GM18519 (cell line): ENCODE measurements at regions not wholly inside any gene's neighbourhood (a gene's known extent, or its start where the extent isn't known, plus 50 kb on each side); places are given as distances from the start of the nearest gene placed in this dataset.
"Not testable (repeated sequence)": the region's sequence is repeated elsewhere in the genome, so short reads cannot be mapped to it uniquely, and the experiment has no call there.

Source experiments
- ATAC-seq: cut with Tn5 transposase; IDR thresholded peaks from one replicate; pipeline ENCODE4 v1.9.1; 2021; ENCODE audit warnings: mild to moderate bottlenecking, moderate library complexity; ENCODE audit not compliant: unreplicated experiment, low FRiP score

DNA sequence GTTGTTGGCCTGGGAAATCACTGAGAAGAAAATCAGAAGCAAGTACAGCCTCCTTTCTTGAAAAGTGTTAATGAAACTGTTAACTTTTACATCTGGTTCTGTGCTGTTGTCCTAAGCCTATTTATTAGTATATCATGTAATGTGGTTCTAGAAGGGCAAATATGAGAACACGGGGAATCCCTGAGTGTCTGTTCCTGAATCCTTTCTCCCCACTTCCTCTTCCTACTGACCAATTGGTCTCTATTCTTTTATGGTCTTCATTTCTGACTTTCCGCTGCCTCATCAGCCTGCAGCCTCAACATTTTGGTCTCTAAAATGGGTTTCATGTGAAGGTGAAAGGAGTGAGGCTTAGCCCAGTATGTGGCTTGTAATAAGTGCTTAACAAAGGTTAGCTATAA, 159.9 kb upstream of the MAMLD1 start:
- no peak for ATAC-seq

DNA sequence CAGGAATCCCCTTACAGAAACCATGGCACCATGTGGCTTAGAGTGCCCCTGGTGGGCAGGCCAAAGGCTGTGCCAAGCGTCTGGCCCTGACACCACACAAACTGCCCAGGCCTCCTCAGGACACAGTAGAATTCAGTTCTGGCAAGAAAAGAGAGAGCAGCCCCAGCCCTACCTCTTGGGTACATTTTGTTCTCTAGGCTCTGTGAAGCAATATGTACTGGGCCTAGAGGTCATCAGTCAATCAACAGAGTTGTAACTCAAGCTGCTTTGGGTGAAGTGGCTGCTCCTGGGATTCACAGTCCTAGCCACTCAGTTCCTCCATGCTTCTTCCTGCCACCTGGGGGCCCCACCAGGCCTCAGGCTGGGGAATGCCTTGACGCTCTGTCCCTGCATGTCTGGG, 158.1 kb upstream of the MAMLD1 start:
- no peak for ATAC-seq

DNA sequence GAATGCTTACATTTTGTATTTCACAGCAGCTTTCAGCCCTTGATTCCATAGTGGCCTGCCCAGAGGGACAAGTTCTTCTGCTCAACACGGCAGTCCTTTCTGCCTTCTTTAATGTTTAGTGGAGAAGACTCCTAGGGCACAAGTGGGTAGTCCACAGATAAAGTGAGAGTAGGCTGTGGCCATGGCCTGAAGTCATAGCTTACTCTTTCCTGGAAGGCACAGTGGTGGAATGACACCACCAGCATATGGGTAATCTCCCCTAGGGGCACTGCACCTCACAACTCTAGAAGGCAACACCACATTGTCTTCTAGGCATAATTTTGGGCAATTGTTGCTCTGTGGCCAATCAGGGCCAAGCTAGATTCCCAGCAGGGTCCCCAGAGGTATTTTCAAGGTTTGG, 155.4 kb upstream of the MAMLD1 start:
- no peak for ATAC-seq

DNA sequence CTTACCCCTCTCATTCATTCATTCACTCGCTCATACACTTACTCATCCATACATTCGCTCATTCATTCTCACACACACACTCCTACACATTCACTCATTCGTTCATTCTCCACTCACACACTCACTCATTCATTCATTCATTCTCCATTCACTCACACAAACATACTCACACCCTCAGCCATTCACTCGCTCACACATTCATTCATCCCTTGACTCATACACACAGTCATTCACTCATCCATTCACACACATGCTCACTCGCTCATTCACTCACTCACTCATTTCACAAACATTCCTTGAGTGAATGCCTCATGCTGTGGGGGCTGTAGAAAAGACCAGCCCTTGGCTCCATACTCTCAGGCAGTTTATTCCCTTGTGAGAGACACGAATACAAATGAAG, 151.1 kb upstream of the MAMLD1 start:
- no peak for ATAC-seq

DNA sequence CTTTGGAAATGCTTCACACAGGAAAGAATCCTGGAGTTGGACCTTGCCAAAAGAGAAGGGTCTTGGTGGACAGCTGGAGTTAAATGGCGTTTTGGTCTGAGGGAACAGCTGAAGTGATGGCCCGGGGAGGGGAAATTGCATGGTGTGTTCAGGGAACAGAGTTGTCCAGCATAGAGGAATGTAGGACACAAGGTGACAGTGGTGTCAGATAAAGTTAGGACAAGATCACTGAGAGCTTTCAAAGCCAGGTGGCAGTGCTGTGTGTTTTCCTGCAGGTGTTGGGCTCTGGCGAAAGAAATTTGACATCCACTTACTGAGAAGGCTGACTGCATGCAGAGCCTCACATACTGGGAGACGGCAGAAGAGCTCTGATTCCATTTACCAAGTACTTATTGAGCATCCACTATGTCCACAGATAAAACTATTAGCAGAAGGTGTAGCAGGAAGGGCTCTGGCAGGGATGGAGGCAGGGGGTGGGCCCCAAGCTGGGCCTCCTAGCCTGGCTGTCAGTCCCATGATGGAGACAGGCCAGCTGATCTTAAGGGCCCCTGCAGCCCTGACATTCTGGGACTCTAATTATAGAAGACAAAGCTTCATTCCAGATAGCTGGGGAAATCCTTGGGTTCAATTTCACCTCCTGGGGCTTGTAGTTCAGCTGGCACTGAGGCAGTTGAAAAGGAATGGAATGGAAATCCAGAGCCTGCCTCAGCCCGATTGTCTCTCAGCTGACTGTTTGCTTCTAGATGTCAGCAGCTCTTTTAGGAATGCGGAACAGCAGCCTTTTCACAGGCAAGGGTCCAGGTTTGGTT, 150.2 kb upstream of the MAMLD1 start:
- no peak for ATAC-seq

DNA sequence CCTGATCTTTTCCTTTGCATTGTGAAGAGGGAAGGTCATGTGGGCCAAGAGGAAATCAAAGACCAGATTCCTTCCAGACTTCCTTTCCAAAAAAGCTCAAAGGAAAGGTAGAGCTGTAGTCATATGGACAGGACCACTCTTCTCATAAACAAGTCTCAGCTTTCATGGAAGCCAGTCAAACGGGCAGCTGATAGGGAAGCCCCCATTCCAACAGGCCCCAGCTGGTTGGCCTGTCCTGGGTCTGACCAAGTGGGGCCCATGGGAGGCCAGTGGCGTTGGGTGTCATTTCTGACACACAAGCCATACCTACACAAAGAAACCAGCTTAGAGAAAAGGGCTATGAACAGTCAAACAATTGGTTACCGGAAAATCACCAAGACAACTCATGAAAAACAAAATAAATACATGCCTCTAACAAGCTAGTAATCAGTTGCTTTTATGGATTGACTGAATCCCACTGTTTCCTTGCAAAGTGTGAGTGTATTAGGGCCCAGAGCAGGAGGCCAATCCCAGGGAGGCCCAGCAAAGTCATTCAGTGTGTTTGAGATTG, 149.6 kb upstream of the MAMLD1 start:
- ATAC-seq = no peak

DNA sequence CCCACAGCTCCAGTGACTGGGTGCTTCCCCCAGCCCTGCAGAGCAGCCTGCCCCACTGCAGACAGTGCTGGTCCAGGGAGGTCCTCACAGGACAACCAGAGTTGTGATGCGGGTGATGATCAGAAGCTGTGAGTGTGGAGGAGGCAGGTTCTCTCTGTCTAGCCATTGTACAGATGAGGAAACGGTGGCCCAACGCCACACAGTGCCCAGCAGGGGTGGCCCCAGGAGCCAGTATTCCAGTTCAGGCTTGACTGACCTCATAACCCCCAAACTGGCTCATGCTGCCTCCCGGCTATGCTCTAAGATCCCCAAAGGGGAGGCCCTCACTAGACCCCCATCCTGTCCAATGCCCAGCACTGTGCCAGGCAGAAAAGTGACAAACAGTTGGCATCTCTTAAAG, 147.1 kb upstream of the MAMLD1 start:
- not testable (repeated sequence) for ATAC-seq

DNA sequence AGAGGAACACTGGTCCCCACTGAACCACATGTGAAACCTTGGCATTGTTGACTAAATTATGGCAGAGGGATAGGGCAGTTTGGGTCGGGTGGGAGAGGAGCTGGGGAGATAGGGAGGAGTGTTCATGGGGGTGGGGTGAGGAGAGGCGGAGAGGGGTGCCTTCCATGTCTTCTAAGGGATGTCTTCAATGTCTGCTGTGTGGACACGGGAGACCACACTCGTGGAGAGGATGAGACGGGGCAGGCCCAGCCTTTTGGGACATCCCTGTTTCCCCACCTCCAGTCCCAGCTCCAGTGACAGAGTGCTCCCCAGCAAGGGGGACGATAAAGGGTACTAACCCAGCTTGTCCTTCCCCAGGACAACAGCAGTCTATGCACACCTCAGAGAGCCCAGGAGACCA, 146.4 kb upstream of the MAMLD1 start:
- no peak for ATAC-seq

DNA sequence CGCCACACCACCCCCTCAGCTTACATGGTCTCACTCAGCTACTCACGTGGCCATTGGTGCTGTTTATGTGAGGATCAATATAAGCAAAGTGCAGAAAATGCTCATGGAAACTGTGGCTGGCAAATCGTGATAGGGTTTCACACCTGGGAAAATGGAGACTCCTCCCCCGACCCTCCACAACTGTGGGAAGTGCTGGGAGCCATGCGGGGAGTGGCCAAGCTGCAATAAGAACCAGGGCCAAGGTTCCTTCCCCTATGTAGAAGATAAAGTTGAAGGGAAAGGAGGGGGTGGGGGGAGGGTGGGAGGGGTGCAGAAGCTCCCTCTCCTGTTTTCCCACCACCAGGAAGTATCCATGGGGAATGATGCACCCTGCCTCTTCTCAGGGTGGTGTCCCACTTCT, 145.5 kb upstream of the MAMLD1 start:
- no peak for ATAC-seq

DNA sequence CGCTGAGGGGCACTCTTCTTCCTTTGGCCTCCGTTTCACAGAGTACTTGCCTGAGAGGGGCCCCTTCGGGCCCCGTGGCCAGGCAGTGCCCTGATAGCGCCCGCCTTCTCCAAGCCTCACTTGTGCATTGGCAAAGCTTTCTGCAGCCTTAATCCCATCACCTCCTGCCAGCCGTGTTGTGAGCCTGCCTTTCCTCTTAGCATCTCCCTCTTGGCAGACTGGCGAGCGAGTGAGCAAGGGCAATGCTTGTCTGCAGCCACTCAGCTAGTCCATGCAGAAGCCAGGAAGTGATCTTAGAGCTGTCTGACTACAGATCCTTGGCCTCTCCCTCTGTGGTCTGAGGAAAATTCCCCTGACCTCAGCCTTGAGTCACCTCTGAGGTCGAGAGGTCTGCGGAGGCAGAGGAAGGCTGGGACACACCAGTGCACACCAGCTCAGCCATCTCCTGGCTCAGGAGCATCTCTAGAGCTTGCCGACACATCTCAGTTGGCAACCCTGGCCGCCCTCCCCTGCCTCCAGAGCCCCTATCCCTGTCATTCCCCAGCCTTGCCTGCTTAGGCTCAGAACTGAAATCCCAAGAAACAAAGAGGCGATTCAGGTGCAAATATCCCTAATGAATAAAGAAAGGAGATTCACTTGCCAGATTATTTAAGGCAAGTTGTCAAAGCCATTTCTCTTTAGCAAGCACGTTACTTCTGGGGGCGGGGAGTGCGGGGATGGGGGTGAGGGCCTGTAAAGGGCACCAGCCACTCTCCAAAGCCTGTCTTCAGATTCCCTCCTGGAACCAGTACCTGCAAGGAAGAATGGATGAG, 143.5 kb upstream of the MAMLD1 start:
- ATAC-seq = no peak

DNA sequence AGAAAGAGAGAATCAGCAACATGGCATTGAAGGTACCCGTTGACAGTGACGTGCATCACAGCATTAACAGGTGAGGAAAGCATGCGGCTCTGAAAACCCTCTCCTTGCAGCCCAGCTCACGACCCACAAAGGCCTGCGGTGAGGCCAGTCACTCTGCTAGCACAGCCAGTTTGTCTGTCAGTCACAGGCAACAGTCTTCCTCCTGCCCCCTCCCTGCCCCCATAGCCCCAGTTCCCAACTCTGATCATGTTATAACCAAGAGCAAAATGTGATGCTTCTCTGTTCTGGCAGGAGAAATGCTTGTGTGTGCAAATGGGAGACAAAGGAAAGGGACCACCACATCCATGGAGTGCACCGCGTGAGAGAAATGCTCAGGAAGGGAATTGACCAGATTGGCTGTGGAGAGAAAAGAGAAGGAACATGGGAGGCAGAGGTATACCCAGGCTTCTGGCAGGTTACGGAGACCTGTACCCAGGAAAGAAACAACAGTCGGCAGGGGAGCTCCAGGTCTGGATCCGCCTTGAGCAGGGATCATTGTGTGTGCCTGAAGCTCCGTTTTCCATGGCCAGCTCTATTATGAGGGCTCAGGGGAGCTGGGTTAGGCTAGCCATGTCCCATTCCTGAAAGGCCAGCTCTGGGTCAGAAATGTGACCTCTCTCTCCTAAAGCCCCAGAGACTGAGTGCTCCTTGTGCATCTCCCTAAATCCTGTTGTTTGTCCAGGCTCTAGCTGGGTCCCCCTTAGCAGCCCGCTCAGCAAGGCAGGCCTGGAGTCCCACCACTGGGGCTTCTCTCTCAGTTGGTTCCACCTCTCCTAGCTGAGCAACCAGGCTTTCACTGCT, 139.7 kb upstream of the MAMLD1 start:
- no peak for ATAC-seq

DNA sequence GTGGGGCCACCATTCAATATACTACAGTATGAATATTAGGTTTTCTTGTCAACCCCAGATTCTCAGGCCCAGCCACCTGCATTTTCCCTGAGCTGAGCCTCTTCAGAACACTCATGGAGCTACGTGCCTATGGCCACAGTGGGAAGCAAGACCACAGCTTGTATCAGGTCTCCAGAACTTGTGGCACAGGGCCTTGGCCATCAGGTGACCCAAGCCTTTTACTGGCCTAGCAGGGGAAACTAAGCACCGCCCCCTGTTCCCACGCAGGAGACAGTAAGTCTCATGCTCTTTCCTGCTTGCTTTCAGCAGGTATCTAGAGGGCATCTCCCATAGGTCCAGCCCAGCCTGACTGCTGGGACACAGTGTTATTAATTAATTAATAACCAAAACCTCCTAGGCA, 138.4 kb upstream of the MAMLD1 start:
- no peak for ATAC-seq

DNA sequence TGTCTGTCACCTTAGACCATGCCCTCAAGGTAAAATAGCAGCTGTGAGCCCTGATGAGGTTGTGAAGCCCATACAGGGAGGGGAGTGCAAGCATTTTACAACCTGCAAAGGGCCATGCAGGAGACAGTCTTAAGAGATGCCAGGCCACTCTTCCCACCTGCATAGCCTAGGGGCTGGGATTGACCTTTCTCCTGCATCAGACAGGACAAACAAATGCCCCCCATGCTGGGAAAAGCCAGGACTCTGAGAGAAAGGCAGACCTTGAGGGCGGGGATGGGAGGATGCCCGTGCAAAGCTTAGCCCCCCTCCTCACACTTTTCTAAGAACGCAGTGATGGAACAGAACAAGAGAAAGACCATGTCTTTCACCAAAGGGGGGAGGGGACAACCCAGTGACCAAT, 137.9 kb upstream of the MAMLD1 start:
- ATAC-seq = no peak

DNA sequence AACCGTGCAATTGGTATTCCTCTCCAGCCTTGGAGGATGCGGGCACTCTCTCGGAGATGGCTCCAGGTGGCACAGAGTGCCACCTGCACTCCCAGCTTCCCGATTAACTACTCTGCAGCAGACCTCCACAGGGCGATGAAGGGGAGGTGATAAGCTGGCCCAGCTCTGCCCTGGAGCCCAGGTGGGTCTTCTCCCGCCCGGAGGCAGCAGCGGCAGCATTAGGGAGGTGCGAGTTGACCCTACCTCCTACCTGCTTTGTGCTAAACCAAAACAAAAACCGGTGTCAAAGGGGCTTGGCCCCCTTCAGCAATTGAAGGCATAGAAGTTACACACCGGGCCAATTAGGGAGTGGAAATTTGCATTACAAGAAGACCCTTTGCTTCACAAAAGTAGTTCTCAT, 137.4 kb upstream of the MAMLD1 start:
- ATAC-seq = no peak

DNA sequence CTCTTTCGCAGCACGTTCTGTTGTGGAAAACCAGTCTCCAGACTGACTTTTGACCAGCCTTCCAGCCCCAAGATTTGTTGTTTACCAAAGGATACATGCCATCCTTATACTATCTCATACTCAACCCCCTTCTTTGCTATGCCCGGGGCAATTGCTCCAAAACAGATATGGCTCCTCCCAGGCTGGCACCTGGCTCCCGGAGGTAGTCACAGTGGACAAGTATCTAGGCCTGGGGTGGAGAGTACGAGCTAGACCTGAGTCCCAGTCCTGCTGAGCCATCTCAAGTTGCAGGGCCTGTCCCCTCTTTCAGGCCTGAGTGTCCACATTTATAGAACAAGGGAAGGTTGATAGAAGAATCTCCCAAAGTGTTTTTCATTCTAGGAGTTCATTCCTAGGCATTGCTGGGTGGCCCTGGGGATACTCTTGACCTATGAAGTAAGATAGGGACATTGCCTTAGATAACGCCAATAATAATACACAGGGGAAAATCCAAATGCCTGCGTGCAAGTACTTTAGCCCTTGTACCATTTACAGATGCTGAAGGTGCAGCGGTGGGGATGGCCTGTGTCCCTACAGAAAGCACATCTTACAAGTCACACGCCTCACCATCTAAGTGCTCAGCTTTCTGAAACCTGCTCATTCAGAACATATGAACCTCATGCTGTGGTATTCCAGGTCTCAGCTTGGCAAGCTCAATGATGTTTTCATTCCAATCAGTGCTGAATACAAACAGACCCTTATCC, 136.7 kb upstream of the MAMLD1 start:
- no peak for ATAC-seq

DNA sequence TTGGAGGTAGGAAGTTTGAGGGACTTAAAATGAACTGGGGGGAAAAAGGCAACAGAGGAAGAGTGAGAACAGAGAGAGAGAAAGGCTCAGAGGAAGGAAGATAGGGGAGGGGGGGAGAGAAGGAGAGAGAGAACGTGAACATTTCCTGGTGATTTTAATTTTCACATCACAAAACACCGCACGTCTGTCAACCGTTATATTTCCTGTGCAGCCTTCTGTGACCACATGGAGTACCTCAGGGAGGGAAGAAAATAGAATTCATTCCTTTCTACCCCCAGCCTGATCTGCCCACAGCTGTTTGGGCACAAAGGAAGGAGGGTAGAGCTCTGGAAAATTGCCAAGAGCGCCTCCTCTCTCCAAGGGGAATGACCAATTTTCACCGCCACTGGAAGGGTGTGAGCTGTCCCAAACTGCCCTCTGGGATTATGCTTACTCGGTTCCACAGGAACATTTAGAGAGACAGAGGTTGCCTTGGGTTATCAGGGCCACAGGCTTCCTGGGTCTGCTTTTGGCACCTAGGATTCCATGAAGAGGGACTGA, 135.7 kb upstream of the MAMLD1 start:
- no peak for ATAC-seq

DNA sequence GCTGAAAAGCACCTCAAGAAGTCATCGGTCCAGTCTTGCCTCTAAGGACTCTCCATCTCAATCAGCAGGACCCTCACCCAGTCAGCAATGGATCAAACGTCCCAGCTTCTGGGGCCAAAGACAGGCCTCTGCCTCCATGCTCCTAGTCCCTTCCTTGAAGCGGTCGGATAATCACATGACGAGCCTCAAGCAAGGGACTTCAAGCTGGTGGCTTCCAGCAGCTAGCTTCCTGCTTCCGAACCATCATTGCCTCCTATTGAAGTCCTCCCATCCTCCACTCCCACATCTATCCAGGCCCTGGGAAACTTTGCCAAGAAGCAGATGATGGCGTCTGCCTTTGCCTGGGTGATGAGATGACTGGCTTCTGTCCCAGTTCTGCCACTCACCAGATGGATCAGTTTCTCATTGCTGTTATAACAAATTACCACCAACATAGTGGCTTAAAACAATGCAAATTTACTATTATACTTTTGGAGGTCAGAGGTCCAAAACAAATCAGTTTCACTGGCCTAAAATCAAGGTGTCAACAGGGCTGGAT, 135.2 kb upstream of the MAMLD1 start:
- no peak for ATAC-seq

DNA sequence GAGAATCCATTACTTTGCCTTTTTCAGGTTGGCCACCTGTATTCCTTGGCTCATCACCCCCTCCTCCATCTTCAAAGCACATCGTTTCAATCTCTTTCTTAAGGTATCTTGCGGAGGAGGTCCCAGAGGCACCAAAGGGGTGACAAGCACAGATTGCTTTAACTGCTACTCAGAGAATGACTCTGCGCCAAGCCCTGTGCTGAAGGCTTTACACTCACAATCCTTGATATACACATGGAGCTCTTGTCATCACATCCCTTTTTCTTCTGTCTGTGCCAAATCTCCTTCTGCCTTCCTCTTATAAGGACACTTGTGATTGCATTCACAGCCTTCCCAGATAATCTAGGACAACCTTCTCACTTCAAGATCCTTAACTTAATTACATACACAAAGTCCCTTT, 134.7 kb upstream of the MAMLD1 start:
- ATAC-seq = no peak

DNA sequence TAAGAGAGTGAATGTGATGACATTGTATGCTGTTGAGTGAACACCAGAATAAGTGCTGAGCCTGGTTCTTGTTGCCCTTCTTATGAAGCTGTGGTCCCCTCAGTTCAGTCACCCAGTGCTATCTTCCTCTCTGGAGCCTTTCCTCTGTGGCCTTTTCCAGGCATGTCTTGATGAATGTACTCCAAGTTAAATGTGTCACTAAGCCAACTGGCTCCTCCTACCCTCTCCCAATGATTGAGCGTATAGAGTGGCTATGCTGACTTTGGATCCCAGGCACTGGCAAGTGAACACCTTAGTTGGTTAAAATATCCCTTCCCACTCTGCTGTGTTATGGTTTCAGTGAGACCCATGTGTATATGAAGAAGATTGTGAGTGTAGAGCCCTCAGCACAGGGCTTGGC, 134.1 kb upstream of the MAMLD1 start:
- ATAC-seq = no peak

DNA sequence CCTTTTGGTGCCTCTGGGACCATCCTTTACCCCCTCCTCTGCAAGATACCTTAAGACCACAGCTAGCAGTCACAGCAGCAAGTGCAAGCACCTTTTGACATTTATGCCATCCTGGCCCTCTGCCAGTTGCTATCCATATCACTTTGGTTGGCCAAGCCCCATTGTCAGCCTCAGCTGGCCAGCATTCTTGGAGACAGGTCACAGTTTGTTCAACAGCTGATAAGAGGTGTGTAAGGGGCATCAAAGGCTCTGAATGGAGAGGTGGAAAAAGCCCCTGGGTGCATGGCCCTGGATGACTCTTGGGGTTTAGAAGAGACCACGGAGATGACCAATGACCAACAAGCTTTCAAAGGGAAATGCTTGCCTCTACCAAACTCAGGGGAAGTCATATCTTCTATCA, 133.6 kb upstream of the MAMLD1 start:
- no peak for ATAC-seq
